ENCODE measurements at regions not wholly inside any gene's neighbourhood (a gene's known extent, or its start where the extent isn't known, plus 50 kb on each side); places are given as distances from the start of the nearest gene placed in this dataset.
"Not testable (repeated sequence)": the region's sequence is repeated elsewhere in the genome, so short reads cannot be mapped to it uniquely, and the experiment has no call there.

DNA sequence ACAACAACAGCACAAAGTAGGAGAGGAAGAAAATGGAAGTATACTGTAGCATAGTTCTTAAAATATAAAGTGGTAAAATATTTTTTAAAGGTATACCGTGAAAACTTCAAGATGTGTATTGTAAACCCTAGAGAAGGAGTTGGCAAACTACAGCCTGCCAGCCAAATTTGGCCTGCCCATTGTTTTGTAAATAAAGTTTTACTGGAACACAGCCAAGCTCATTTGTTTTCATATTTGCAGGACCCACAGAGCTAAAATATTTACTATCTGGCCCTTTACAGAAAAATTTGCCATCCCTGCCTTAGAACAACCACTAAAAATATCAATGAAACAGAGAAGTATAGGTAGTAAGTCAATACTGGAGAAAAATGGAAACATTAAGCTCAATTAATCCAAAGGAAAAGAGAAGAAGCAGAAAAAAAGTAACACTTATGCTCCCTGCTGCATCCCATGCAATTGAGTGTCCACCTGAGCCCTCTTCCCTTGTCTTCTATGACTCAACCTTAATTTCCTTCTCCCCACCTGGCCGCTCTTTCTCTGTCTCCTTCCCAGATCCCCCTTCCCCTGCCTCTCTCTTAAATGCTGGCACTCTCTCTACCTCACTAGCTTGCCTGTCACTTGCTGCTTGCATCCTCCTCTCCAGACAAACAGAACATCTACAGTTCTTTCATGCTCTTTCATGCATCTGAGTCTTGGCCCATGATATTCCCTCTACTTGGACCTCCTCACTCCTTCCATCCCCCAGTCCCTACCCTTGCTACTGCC is 50.6 kb upstream of the FER start:
- Mint-ChIP-seq H3K27ac (no peak overlapping the region), H3K27me3 (ENCODE audit: low read depth) (peaks cover 6% of the 10 kb centered on the region), H3K4me1 (ENCODE audit: low read depth) (no peaks in the 10 kb centered on the region), H3K4me3 (no peak overlapping the region), H3K9me3 (no peaks in the 10 kb centered on the region), H3K36me3 (ENCODE audit: low read depth) (no peaks in the 10 kb centered on the region)
- intact Hi-C loops (cut with micrococcal nuclease), result no loop called here
- DNase-seq, result no peak
- CTCF ChIA-PET, result interaction anchor here (0.6 to 0.7 kb wide), 2 partner anchors 50 to 154 kb away, joined by 3 to 4 read pairs; no protein-coding TSS in a partner anchor

DNA sequence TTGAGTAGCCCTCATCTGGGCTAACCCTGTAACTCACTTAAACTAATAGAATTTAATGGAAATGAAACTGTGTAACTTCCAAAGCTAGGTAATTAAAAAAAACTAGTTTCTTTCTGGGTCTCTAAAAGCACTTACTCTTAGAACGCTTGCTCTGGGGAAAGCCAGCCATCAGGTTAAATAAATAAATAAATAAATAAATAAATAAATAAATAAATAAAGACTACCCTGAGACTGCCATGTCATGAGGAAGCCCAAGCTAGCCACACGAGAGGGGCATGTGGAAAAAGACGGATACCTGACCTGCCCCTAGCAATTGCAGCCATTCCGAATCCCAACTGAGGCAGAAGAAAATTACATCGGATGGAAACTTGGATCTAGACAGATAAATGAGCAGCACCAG is 51.3 kb upstream of the FER start:
- CTCF ChIA-PET, result no interaction called here
- intact Hi-C loops (cut with micrococcal nuclease), result no loop called here
- H3K9me3 Mint-ChIP-seq, result no peaks in the 10 kb centered on the region
- H3K36me3 Mint-ChIP-seq (ENCODE audit: low read depth), result no peaks in the 10 kb centered on the region
- H3K4me1 Mint-ChIP-seq (ENCODE audit: low read depth), result no peaks in the 10 kb centered on the region
- DNase-seq, result no peak
- H3K27me3 Mint-ChIP-seq (ENCODE audit: low read depth), result peaks cover 6% of the 10 kb centered on the region
- no peak overlapping the region for H3K27ac Mint-ChIP-seq
- no peak overlapping the region for H3K4me3 Mint-ChIP-seq

DNA sequence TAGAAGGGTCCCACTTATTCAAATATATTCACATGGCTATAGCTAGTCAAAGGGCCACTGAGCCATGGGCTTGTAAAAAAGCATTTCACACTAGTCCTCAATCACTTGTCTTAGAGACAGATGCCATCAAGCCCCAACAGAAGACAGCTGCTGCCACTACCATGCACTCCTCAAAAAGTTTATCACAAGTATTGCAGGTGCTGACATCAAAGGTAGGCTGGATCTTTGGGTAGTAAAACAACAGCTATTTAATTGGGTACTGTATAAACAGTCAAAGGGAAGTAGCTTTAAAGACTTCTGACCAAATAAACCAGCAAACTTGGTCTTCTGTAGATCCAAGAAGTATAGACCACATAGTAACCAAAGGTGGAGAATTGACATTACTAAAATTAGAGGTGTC is 59.2 kb upstream of the FER start:
- no peaks in the 10 kb centered on the region for H3K27me3 Mint-ChIP-seq (ENCODE audit: low read depth)
- no peaks in the 10 kb centered on the region for H3K9me3 Mint-ChIP-seq
- no peak overlapping the region for H3K4me3 Mint-ChIP-seq
- H3K36me3 Mint-ChIP-seq (ENCODE audit: low read depth), result no peaks in the 10 kb centered on the region
- CTCF ChIA-PET, result interaction anchor here (0.7 kb wide), 1 partner anchor 229 kb away, joined by 3 read pairs; no protein-coding TSS in a partner anchor
- H3K4me1 Mint-ChIP-seq (ENCODE audit: low read depth), result no peaks in the 10 kb centered on the region
- H3K27ac Mint-ChIP-seq, result no peak overlapping the region
- DNase-seq, result no peak
- intact Hi-C loops (cut with micrococcal nuclease), result no loop called here

DNA sequence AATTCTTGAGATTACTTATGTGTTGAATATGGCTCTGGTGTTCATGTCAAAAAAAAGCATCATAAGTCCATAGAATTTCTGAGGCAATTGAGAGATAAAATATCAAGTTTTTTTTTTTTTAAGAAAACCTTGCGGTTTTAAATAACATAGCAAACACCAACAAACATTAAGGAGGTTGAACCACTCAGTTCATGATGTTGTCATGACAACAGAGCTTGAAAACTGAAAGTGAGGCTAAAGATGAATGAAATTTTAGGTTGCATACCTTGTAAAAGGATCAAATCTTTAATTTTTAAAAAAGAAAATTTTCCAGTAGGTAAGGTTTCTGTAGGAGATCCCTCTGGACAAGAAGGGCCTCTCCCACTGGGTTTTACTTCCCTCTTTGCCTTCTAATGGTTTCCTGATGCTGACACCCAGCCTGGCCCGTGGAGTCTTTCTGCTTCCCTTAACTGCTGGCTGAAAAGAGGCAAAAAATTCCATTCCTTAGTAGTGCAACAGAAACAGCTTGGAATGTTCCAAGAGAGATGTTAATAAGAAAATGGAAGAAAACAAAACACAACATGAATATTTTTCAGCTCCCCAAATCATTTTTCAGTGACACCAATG is 60.0 kb upstream of the FER start:
- intact Hi-C loops (cut with micrococcal nuclease), result no loop called here
- Mint-ChIP-seq H3K27me3 (ENCODE audit: low read depth) (no peaks in the 10 kb centered on the region), H3K4me1 (ENCODE audit: low read depth) (no peaks in the 10 kb centered on the region), H3K27ac (no peak overlapping the region), H3K36me3 (ENCODE audit: low read depth) (no peaks in the 10 kb centered on the region), H3K4me3 (no peak overlapping the region), H3K9me3 (no peaks in the 10 kb centered on the region)
- no peak for DNase-seq
- CTCF ChIA-PET, result interaction anchor here (0.6 to 1.1 kb wide), 4 partner anchors 57 to 234 kb away, joined by 3 to 5 read pairs (median 4); no protein-coding TSS in a partner anchor

DNA sequence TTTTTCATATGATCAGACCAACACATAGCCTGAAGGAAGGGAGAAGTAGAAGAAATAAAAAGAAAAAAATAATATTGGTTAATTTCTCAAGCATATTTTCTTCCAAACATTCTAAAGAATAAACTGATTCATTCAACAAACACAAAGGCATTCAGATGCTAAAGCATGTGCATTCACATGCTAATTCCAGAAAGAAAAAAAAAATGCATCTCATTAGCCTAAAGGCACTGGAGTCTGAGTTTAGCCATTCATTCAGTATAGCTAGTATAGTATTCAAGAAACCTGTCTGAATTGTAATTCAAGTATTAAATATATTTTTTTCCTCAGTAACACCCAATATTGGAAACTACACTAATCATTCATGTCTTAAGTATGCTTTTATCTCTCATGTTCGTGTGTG is 61.0 kb upstream of the FER start:
- H3K4me1 Mint-ChIP-seq (ENCODE audit: low read depth), result no peaks in the 10 kb centered on the region
- DNase-seq, result no peak
- H3K27ac Mint-ChIP-seq, result no peak overlapping the region
- H3K36me3 Mint-ChIP-seq (ENCODE audit: low read depth), result no peaks in the 10 kb centered on the region
- no peak overlapping the region for H3K4me3 Mint-ChIP-seq
- intact Hi-C loops (cut with micrococcal nuclease), result no loop called here
- no peaks in the 10 kb centered on the region for H3K27me3 Mint-ChIP-seq (ENCODE audit: low read depth)
- CTCF ChIA-PET, result interaction anchor here (0.6 to 1.1 kb wide), 4 partner anchors 56 to 235 kb away, joined by 3 to 4 read pairs (median 3); no protein-coding TSS in a partner anchor
- H3K9me3 Mint-ChIP-seq, result no peaks in the 10 kb centered on the region

GRCh38 chr5:108685448-108686216 is 62.1 kb upstream of the FER start:
- H3K27me3 Mint-ChIP-seq (ENCODE audit: low read depth); intact Hi-C loops (cut with micrococcal nuclease); CTCF ChIA-PET; H3K4me3 Mint-ChIP-seq; H3K9me3 Mint-ChIP-seq; H3K36me3 Mint-ChIP-seq (ENCODE audit: low read depth); H3K4me1 Mint-ChIP-seq (ENCODE audit: low read depth); DNase-seq; H3K27ac Mint-ChIP-seq: not testable (repeated sequence)

DNA sequence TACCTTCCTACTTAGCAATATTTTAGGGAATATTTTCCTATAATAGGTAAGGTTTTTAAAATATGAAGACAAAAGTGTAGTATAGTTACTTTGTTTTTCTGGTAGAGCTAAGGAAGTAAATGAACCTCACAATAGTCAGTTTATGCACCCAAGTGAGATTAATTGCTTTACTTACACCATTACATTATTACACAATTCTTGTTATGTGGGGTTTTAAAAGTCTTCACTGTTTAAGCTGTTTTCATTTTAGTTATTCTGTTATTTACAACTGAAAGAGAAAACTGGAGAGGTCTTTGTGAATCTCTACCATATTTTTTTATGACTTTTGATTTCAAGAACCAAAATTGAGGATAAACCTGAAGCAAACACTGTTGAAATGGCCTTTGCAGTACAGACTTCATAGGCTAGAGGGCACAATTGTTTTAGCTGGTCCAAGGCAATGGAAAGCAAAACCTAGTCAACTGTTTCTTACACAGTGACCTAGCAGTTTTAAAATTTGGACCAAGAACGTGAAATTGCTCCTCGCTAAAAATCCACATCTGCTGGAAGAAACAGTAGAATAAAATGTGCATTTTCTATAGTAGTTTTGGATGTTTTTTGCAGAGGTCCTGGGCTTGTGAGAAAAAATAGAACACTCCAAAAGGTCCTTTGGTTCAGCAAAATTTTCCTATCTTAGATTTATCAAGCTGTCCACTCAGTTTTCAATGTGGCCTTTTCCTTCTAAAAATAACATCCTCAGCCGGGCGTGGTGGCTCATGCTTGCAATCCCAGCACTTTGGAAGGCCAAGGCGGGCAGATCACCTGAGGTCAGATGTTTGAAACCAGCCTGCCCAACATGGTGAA is 66.4 kb upstream of the FER start:
- H3K4me3 Mint-ChIP-seq, result no peak overlapping the region
- H3K4me1 Mint-ChIP-seq (ENCODE audit: low read depth), result no peaks in the 10 kb centered on the region
- no peaks in the 10 kb centered on the region for H3K27me3 Mint-ChIP-seq (ENCODE audit: low read depth)
- no peaks in the 10 kb centered on the region for H3K36me3 Mint-ChIP-seq (ENCODE audit: low read depth)
- H3K27ac Mint-ChIP-seq, result no peak overlapping the region
- H3K9me3 Mint-ChIP-seq, result no peaks in the 10 kb centered on the region
- CTCF ChIA-PET, result interaction anchor here (0.7 to 1.2 kb wide), 4 partner anchors 10 to 48 kb away, joined by 3 to 5 read pairs (median 3); no protein-coding TSS in a partner anchor
- intact Hi-C loops (cut with micrococcal nuclease), result loop anchor here (1.0 to 5.0 kb wide), 3 partner anchors 236 to 798 kb away; no protein-coding TSS in a partner anchor
- peak; percentile 48 for DNase-seq

GRCh38 chr5:108678091-108678490 is 69.6 kb upstream of the FER start:
- Mint-ChIP-seq H3K27ac (no peak overlapping the region), H3K4me3 (no peak overlapping the region), H3K27me3 (ENCODE audit: low read depth) (peaks cover 3% of the 10 kb centered on the region), H3K4me1 (ENCODE audit: low read depth) (no peaks in the 10 kb centered on the region), H3K36me3 (ENCODE audit: low read depth) (no peaks in the 10 kb centered on the region), H3K9me3 (no peaks in the 10 kb centered on the region)
- CTCF ChIA-PET, result interaction anchor here (0.6 to 1.3 kb wide), 2 partner anchors 243 to 1011 kb away, joined by 3 to 4 read pairs; no protein-coding TSS in a partner anchor
- no peak for DNase-seq
- intact Hi-C loops (cut with micrococcal nuclease), result no loop called here

DNA sequence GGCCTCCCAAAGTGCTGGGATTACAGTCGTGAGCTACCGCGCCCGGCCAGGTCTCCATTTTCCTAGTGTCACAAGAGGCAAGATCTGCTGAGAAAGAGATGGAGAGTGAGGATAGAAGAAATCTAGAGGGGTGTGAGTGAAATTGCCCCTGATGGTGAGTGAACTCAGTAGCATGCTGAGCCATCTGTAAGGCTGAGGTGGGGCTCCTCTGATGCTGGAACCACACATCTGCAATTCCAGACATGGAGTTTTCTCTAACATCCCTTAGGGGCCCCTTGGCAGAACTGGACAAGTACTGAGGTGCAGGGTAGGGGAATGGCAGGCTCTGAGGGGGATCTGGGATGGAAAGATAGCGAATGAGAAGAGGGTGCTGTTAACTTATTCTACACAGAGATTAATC is 72.0 kb upstream of the FER start:
- peaks cover 3% of the 10 kb centered on the region for H3K27me3 Mint-ChIP-seq (ENCODE audit: low read depth)
- no peaks in the 10 kb centered on the region for H3K4me1 Mint-ChIP-seq (ENCODE audit: low read depth)
- intact Hi-C loops (cut with micrococcal nuclease), result no loop called here
- no peaks in the 10 kb centered on the region for H3K36me3 Mint-ChIP-seq (ENCODE audit: low read depth)
- no peak overlapping the region for H3K4me3 Mint-ChIP-seq
- H3K27ac Mint-ChIP-seq, result no peak overlapping the region
- CTCF ChIA-PET, result no interaction called here
- DNase-seq, result no peak
- H3K9me3 Mint-ChIP-seq, result no peaks in the 10 kb centered on the region

GRCh38 chr5:108672639-108673038 is 75.1 kb upstream of the FER start:
- intact Hi-C loops (cut with micrococcal nuclease), result no loop called here
- no peaks in the 10 kb centered on the region for H3K36me3 Mint-ChIP-seq (ENCODE audit: low read depth)
- no peak overlapping the region for H3K27ac Mint-ChIP-seq
- H3K9me3 Mint-ChIP-seq, result no peaks in the 10 kb centered on the region
- no peak for DNase-seq
- peaks cover 3% of the 10 kb centered on the region for H3K27me3 Mint-ChIP-seq (ENCODE audit: low read depth)
- CTCF ChIA-PET, result no interaction called here
- no peaks in the 10 kb centered on the region for H3K4me1 Mint-ChIP-seq (ENCODE audit: low read depth)
- no peak overlapping the region for H3K4me3 Mint-ChIP-seq

GRCh38 chr5:108670591-108671289 is 77.0 kb upstream of the FER start:
- no peaks in the 10 kb centered on the region for H3K4me1 Mint-ChIP-seq (ENCODE audit: low read depth)
- CTCF ChIA-PET, result interaction anchor here (1.5 kb wide), 1 partner anchor 10 kb away, joined by 3 read pairs; no protein-coding TSS in a partner anchor
- no peak for DNase-seq
- no peak overlapping the region for H3K27ac Mint-ChIP-seq
- H3K9me3 Mint-ChIP-seq, result peaks cover 4% of the 10 kb centered on the region
- H3K36me3 Mint-ChIP-seq (ENCODE audit: low read depth), result no peaks in the 10 kb centered on the region
- intact Hi-C loops (cut with micrococcal nuclease), result no loop called here
- no peak overlapping the region for H3K4me3 Mint-ChIP-seq
- peaks cover 7% of the 10 kb centered on the region for H3K27me3 Mint-ChIP-seq (ENCODE audit: low read depth)

Measured in activated naive CD4-positive, alpha-beta T cell treated with anti-CD3 and anti-CD28 coated beads for 36 hours (primary cell).